SK-N-SH treated with all-trans-retinoic acid at 6 μM for 48 hours (cell line): ENCODE measurements at regions not wholly inside any gene's neighbourhood (a gene's known extent, or its start where the extent isn't known, plus 50 kb on each side); places are given as distances from the start of the nearest gene placed in this dataset.

ENCODE experiments used
- ATAC-seq: fragments of 200-7000 bp; cut with Tn5 transposase; 3 replicates; pipeline ENCODE4 v1.9.1; 2020; ENCODE audit warnings: mild to moderate bottlenecking, moderate library complexity
- ARNTL ChIP-seq: fragments of 450-650 bp; formaldehyde crosslinking; IDR thresholded peaks from 2 replicates; pipeline ENCODE4 v1.5.0; 2020; ENCODE audit warnings: low read depth, mild to moderate bottlenecking, moderate library complexity, borderline replicate concordance
- ESRRG ChIP-seq: fragments of 250-450 bp; sonication (Bioruptor Pico); IDR thresholded peaks from 2 replicates; pipeline ENCODE4 v1.6.1; 2021; ENCODE audit warnings: mild to moderate bottlenecking
- GLIS3 ChIP-seq: fragments of 250-450 bp; sonication (Bioruptor Pico); IDR thresholded peaks from 2 replicates; pipeline ENCODE4 v1.5.0; 2020; ENCODE audit warnings: mild to moderate bottlenecking, moderate library complexity
- ISL1 ChIP-seq: fragments of 250-450 bp; sonication (Bioruptor Pico); IDR thresholded peaks from 2 replicates; pipeline ENCODE4 v2.1.2; 2022; ENCODE audit warnings: mild to moderate bottlenecking, moderate library complexity
- OSR1 ChIP-seq: fragments of 250-450 bp; sonication (Bioruptor Pico); IDR thresholded peaks from 2 replicates; pipeline ENCODE4 v1.8.0; 2022; ENCODE audit warnings: moderate library complexity, mild to moderate bottlenecking, inconsistent platforms
- RARB ChIP-seq: fragments of 250-450 bp; sonication (Bioruptor Pico); IDR thresholded peaks from 2 replicates; pipeline ENCODE4 v1.8.0; 2021; ENCODE audit warnings: mild to moderate bottlenecking, moderate library complexity
- SNAI2 ChIP-seq: fragments of 250-450 bp; sonication (Bioruptor Pico); IDR thresholded peaks from 2 replicates; pipeline ENCODE4 v1.5.0; 2020; ENCODE audit warnings: mild to moderate bottlenecking, moderate library complexity
- TCF4 ChIP-seq: fragments of 250-450 bp; sonication (Bioruptor Pico); IDR thresholded peaks from 2 replicates; pipeline ENCODE4 v1.8.0; 2021; ENCODE audit warnings: mild to moderate bottlenecking, moderate library complexity, borderline replicate concordance
- ZFP3 ChIP-seq: fragments of 250-450 bp; sonication (Bioruptor Pico); IDR thresholded peaks from 2 replicates; pipeline ENCODE4 v1.5.0; 2020; ENCODE audit warnings: mild to moderate bottlenecking, moderate library complexity
- ZFP30 ChIP-seq: fragments of 450-650 bp; formaldehyde crosslinking; IDR thresholded peaks from 2 replicates; pipeline ENCODE4 v1.5.0; 2022; ENCODE audit warnings: mild to moderate bottlenecking, moderate library complexity
- ZNF70 ChIP-seq: fragments of 450-650 bp; formaldehyde crosslinking; IDR thresholded peaks from 2 replicates; pipeline ENCODE4 v1.5.0; 2020; ENCODE audit warnings: mild to moderate bottlenecking, moderate library complexity
- TF ChIP-seq, protein P1 (sequence below): fragments of 250-450 bp; sonication (Bioruptor Pico); IDR thresholded peaks from 2 replicates; pipeline ENCODE4 v1.8.0; 2020; ENCODE audit warnings: mild to moderate bottlenecking, moderate library complexity, borderline replicate concordance
- TF ChIP-seq, protein P2 (sequence below): fragments of 250-450 bp; sonication (Bioruptor Pico); IDR thresholded peaks from 2 replicates; pipeline ENCODE4 v1.5.0; 2020; ENCODE audit warnings: mild to moderate bottlenecking, moderate library complexity
- TF ChIP-seq, protein P3 (sequence below): fragments of 250-450 bp; sonication (Bioruptor Pico); IDR thresholded peaks from 2 replicates; pipeline ENCODE4 v1.8.0; 2021; ENCODE audit warnings: low read depth, mild to moderate bottlenecking, moderate library complexity, borderline replicate concordance

DNA sequence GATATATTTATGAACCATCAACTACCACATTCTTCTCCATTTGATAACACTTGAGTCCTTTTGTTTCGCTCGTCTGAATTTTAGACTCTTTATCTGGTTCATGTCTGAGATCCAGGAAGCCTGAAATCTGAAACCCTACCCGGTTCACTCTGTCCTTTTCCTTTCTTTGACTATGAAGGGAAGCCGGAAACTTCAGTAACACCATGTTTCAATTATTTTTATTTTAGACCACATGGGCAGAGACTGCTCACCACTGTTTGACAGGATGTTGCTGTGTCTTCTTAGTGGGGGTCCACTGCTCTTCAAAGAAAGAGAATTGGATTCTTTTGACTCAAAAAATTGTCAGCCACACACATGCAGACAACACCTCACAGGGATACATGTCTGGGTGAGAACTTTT lies 331.9 kb upstream of the FLRT2 start (continued):
- TF ChIP-seq, protein P1, sequence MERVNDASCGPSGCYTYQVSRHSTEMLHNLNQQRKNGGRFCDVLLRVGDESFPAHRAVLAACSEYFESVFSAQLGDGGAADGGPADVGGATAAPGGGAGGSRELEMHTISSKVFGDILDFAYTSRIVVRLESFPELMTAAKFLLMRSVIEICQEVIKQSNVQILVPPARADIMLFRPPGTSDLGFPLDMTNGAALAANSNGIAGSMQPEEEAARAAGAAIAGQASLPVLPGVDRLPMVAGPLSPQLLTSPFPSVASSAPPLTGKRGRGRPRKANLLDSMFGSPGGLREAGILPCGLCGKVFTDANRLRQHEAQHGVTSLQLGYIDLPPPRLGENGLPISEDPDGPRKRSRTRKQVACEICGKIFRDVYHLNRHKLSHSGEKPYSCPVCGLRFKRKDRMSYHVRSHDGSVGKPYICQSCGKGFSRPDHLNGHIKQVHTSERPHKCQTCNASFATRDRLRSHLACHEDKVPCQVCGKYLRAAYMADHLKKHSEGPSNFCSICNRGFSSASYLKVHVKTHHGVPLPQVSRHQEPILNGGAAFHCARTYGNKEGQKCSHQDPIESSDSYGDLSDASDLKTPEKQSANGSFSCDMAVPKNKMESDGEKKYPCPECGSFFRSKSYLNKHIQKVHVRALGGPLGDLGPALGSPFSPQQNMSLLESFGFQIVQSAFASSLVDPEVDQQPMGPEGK (CRISPR knock-in tag) = no peak

DNA sequence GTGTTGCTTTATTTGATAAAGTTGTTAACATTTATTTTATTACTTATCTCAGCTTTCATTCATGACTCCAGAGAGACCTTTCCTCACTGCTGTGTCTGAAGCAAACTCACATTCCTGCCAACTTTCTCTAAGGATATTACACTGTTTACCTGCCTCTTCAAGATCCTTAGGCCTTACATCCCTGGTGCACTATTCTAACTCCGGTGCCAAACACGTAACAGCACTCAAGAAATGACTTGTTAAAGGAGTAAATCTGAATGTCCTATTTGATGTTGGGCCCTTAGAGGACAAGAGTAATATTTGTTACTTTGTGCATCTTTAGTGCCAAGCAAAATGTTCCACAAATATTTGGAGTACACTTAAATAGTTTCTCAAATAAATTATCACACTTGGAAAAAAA lies 324.1 kb upstream of the FLRT2 start:
- TF ChIP-seq, protein P1 (CRISPR knock-in tag) = no peak
- TF ChIP-seq, protein P2, sequence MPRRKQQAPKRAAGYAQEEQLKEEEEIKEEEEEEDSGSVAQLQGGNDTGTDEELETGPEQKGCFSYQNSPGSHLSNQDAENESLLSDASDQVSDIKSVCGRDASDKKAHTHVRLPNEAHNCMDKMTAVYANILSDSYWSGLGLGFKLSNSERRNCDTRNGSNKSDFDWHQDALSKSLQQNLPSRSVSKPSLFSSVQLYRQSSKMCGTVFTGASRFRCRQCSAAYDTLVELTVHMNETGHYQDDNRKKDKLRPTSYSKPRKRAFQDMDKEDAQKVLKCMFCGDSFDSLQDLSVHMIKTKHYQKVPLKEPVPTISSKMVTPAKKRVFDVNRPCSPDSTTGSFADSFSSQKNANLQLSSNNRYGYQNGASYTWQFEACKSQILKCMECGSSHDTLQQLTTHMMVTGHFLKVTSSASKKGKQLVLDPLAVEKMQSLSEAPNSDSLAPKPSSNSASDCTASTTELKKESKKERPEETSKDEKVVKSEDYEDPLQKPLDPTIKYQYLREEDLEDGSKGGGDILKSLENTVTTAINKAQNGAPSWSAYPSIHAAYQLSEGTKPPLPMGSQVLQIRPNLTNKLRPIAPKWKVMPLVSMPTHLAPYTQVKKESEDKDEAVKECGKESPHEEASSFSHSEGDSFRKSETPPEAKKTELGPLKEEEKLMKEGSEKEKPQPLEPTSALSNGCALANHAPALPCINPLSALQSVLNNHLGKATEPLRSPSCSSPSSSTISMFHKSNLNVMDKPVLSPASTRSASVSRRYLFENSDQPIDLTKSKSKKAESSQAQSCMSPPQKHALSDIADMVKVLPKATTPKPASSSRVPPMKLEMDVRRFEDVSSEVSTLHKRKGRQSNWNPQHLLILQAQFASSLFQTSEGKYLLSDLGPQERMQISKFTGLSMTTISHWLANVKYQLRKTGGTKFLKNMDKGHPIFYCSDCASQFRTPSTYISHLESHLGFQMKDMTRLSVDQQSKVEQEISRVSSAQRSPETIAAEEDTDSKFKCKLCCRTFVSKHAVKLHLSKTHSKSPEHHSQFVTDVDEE (CRISPR knock-in tag) = no peak
- TF ChIP-seq ZNF70 (CRISPR knock-in tag) = no peak
- no peak for TF ChIP-seq ISL1 (CRISPR knock-in tag)
- ATAC-seq = no peak

DNA sequence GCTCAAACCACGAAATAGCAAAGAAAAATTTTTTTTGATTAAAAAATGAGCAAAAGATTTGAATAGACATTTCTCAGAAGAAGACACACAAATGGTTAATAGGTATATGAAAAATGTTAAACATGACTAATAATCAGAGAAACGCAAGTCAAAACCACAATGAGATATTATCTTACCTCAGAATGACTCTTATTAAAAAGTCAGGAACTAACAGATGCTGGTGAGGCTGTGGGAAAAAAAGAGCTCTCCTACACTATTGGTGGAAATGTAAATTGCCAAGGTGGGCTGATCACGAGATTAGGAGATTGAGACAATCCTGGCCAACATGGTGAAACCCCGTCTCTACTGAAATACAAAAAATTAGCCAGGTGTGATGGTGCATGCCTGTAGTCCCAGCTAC lies 315.5 kb upstream of the FLRT2 start:
- ATAC-seq = 0 out of 3 replicates have a peak, but pooled peaks have one; percentile 36
- no peak for TF ChIP-seq ZFP3 (CRISPR knock-in tag)

DNA sequence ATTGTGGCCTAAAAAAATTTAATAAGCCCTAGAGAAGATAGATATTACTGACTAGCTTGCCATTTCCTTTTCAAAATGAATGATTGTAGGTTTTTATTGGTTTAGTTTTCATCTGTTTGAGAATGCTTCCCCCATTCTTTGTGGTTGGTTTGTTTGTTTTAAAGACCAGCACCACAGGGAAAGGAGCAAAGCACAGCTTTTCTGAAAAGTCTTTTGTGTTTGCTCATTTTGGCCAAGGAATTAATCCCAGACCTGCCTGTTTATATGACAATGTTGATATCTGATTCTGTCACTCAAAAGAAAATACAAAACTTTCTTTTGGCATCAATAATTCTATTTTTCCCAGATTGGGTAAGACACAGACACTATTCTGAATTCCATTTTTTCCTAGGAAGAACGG lies 312.5 kb upstream of the FLRT2 start:
- no peak for ATAC-seq

DNA sequence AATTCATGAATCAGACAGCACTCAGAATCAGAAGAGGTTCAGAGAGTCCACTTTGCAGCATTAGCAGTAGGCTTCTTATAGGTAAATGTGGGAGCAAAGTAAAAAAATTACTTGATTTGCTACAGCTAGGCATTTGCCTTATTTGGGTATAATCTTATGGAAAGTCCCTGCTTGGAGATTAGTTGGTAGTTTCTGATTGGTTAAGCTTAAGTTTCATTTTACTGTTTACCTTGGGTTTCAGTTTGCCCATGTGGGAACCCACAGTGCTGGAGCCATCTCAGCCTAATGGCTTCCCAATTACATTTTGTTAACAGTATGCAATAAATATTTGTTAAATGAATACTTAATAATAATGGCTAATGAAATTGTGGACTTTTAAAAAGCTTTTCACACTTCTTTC lies 311.0 kb upstream of the FLRT2 start:
- ATAC-seq = no peak
- TF ChIP-seq ZNF70 (CRISPR knock-in tag) = no peak
- TF ChIP-seq GLIS3 (CRISPR knock-in tag) = no peak
- no peak for TF ChIP-seq OSR1 (CRISPR knock-in tag)
- TF ChIP-seq, protein P2 (CRISPR knock-in tag) = no peak
- TF ChIP-seq RARB = no peak
- TF ChIP-seq ZFP3 (CRISPR knock-in tag) = no peak
- no peak for TF ChIP-seq SNAI2 (CRISPR knock-in tag)
- TF ChIP-seq TCF4 = no peak
- TF ChIP-seq, protein P3, sequence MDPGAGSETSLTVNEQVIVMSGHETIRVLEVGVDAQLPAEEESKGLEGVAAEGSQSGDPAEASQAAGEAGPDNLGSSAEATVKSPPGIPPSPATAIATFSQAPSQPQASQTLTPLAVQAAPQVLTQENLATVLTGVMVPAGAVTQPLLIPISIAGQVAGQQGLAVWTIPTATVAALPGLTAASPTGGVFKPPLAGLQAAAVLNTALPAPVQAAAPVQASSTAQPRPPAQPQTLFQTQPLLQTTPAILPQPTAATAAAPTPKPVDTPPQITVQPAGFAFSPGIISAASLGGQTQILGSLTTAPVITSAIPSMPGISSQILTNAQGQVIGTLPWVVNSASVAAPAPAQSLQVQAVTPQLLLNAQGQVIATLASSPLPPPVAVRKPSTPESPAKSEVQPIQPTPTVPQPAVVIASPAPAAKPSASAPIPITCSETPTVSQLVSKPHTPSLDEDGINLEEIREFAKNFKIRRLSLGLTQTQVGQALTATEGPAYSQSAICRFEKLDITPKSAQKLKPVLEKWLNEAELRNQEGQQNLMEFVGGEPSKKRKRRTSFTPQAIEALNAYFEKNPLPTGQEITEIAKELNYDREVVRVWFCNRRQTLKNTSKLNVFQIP (CRISPR knock-in tag) = no peak
- TF ChIP-seq ARNTL = no peak
- TF ChIP-seq ESRRG (CRISPR knock-in tag) = no peak

More for the DNA sequence above, 312.5 kb upstream of the FLRT2 start:
- TF ChIP-seq RARB = no peak
- no peak for TF ChIP-seq ZFP30 (CRISPR knock-in tag)
